Osteocyte (in vitro differentiated cells): ENCODE measurements at regions not wholly inside any gene's neighbourhood (a gene's known extent, or its start where the extent isn't known, plus 50 kb on each side); places are given as distances from the start of the nearest gene placed in this dataset.

ENCODE experiments used
- DNase-seq: peaks from one replicate; pipeline ENCODE4 v3.0.0; 2021; ENCODE audit warnings: mixed read lengths; ENCODE audit not compliant: unreplicated experiment; ENCODE audit errors: extremely low spot score
- H3K27ac Mint-ChIP-seq: one replicate; pipeline ENCODE4 v1.8.0; 2021; ENCODE audit warnings: mild to moderate bottlenecking, mixed read lengths; ENCODE audit not compliant: unreplicated experiment
- H3K27me3 Mint-ChIP-seq: one replicate; pipeline ENCODE4 v1.8.0; 2021; ENCODE audit warnings: mixed read lengths; ENCODE audit not compliant: unreplicated experiment
- H3K36me3 Mint-ChIP-seq: one replicate; pipeline ENCODE4 v1.8.0; 2021; ENCODE audit warnings: mixed read lengths; ENCODE audit not compliant: unreplicated experiment
- H3K4me1 Mint-ChIP-seq: one replicate; pipeline ENCODE4 v1.8.0; 2021; ENCODE audit warnings: mixed read lengths; ENCODE audit not compliant: unreplicated experiment
- H3K4me3 Mint-ChIP-seq: one replicate; pipeline ENCODE4 v1.8.0; 2021; ENCODE audit warnings: mild to moderate bottlenecking, moderate library complexity, mixed read lengths; ENCODE audit not compliant: unreplicated experiment
- H3K9me3 Mint-ChIP-seq: one replicate; pipeline ENCODE4 v1.8.0; 2021; ENCODE audit warnings: mixed read lengths; ENCODE audit not compliant: unreplicated experiment
- TF ChIP-seq, protein P1 (sequence below): fragments of 200-600 bp; sonication (generic); IDR thresholded peaks from 2 replicates; pipeline ENCODE4 v1.5.0; 2021; ENCODE audit warnings: antibody characterized with exemption, mild to moderate bottlenecking, moderate library complexity

GRCh38 chr3:102248981-102249705 is 185.7 kb upstream of the ZPLD1 start:
- no peaks in the 10 kb centered on the region for H3K9me3 Mint-ChIP-seq
- DNase-seq = no peak
- H3K27ac Mint-ChIP-seq = no peak overlapping the region
- no peaks in the 10 kb centered on the region for H3K36me3 Mint-ChIP-seq
- no peak overlapping the region for H3K4me3 Mint-ChIP-seq
- TF ChIP-seq, protein P1, sequence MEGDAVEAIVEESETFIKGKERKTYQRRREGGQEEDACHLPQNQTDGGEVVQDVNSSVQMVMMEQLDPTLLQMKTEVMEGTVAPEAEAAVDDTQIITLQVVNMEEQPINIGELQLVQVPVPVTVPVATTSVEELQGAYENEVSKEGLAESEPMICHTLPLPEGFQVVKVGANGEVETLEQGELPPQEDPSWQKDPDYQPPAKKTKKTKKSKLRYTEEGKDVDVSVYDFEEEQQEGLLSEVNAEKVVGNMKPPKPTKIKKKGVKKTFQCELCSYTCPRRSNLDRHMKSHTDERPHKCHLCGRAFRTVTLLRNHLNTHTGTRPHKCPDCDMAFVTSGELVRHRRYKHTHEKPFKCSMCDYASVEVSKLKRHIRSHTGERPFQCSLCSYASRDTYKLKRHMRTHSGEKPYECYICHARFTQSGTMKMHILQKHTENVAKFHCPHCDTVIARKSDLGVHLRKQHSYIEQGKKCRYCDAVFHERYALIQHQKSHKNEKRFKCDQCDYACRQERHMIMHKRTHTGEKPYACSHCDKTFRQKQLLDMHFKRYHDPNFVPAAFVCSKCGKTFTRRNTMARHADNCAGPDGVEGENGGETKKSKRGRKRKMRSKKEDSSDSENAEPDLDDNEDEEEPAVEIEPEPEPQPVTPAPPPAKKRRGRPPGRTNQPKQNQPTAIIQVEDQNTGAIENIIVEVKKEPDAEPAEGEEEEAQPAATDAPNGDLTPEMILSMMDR = no peak
- H3K27me3 Mint-ChIP-seq = peaks cover 46% of the 10 kb centered on the region
- no peaks in the 10 kb centered on the region for H3K4me1 Mint-ChIP-seq

GRCh38 chr3:102255736-102256135 is 179.1 kb upstream of the ZPLD1 start:
- Mint-ChIP-seq H3K4me3 (no peak overlapping the region), H3K27me3 (peaks cover 65% of the 10 kb centered on the region), H3K9me3 (no peaks in the 10 kb centered on the region), H3K36me3 (no peaks in the 10 kb centered on the region), H3K4me1 (no peaks in the 10 kb centered on the region), H3K27ac (no peak overlapping the region)
- DNase-seq = no peak
- TF ChIP-seq, protein P1 = no peak

DNA sequence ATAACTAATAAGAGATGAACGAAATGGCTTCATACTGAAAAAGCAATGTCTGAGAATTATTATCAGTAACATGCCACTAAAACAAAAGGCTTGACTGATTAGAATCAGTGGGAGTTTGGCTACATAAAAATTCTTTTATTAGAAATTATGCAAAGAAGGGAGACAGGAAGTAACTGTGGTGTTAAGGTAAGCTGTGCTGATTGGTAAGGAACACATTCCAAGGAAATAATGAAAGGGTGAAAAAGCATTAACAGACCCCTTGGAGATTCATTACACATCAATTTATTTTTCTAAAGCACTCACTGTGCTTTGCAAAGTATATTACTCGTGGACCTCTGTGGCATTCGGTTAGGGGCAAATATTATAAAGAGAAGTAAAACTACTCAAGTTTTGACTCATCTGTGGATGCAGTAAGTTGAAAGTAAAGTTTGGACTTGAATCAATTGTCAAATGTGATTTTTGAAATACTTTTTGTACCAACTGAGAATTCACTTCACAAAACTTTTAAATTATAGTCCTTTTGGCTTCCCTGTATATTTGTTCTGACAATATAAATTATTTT is 176.1 kb upstream of the ZPLD1 start:
- Mint-ChIP-seq H3K36me3 (no peaks in the 10 kb centered on the region), H3K9me3 (no peaks in the 10 kb centered on the region), H3K27ac (no peak overlapping the region), H3K27me3 (peaks cover 48% of the 10 kb centered on the region), H3K4me1 (no peaks in the 10 kb centered on the region), H3K4me3 (no peak overlapping the region)
- TF ChIP-seq, protein P1 = no peak
- DNase-seq = no peak

- Mint-ChIP-seq H3K27me3 (peaks cover 46% of the 10 kb centered on the region), H3K36me3 (no peaks in the 10 kb centered on the region), H3K4me1 (no peaks in the 10 kb centered on the region), H3K4me3 (no peak overlapping the region), H3K27ac (no peak overlapping the region), H3K9me3 (no peaks in the 10 kb centered on the region)
- DNase-seq = no peak
- TF ChIP-seq, protein P1 = no peak
Measured at GRCh38 chr3:102259663-102260062, 175.2 kb upstream of the ZPLD1 start.

DNA sequence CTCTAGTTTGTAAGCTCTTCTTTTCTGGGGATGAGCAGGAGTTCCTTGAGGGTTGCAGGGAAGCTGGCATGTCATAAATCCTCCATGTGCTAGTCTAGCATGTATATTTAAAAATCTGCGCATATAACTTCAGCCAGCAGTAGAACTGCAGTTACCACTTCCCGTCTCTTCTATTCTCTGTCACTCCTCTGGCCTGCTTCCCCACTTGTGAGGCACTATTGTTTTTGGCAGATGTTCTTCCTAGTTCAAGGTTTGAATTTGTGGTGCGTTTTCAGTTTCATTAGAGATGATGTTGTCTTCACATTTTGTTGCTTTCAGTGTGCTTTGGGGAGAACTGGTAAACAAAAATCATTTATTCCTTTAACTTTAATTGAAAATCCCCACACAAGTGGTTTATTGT is 169.1 kb upstream of the ZPLD1 start:
- no peaks in the 10 kb centered on the region for H3K36me3 Mint-ChIP-seq
- TF ChIP-seq, protein P1 = no peak
- peaks cover 40% of the 10 kb centered on the region for H3K27me3 Mint-ChIP-seq

More for the DNA sequence above, 169.1 kb upstream of the ZPLD1 start:
- H3K9me3 Mint-ChIP-seq = no peaks in the 10 kb centered on the region
- no peak overlapping the region for H3K27ac Mint-ChIP-seq
- no peak for DNase-seq
- H3K4me1 Mint-ChIP-seq = no peaks in the 10 kb centered on the region
- H3K4me3 Mint-ChIP-seq = no peak overlapping the region
